ENCODE measurements at regions not wholly inside any gene's neighbourhood (a gene's known extent, or its start where the extent isn't known, plus 50 kb on each side); places are given as distances from the start of the nearest gene placed in this dataset.

DNA sequence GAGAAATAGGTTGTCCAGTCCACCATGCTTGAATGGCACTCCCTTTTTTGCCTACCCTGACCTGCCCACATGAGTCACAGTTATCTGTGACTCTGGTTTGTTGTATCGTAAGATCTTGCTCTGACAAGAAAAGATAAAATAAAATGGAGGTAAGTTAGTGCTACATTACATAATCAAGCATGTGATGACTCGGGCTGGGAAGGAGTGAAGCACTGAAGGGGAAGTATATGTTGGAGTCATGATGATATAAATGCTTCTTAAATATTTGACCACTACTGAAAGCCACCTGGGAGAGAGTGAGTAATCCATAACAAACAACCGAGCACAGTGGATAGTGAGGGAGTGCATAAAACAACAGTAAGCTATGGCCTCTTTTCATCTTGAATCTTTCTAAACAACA is 124.4 kb downstream of the SHOX2 start:
- TF ChIP-seq, protein P1, sequence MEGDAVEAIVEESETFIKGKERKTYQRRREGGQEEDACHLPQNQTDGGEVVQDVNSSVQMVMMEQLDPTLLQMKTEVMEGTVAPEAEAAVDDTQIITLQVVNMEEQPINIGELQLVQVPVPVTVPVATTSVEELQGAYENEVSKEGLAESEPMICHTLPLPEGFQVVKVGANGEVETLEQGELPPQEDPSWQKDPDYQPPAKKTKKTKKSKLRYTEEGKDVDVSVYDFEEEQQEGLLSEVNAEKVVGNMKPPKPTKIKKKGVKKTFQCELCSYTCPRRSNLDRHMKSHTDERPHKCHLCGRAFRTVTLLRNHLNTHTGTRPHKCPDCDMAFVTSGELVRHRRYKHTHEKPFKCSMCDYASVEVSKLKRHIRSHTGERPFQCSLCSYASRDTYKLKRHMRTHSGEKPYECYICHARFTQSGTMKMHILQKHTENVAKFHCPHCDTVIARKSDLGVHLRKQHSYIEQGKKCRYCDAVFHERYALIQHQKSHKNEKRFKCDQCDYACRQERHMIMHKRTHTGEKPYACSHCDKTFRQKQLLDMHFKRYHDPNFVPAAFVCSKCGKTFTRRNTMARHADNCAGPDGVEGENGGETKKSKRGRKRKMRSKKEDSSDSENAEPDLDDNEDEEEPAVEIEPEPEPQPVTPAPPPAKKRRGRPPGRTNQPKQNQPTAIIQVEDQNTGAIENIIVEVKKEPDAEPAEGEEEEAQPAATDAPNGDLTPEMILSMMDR (IDR thresholded peaks at IDR 0.05) = no peak
- no peak for TF ChIP-seq POLR2A (IDR thresholded peaks at IDR 0.05)
